H9 (cell line): ENCODE measurements at regions not wholly inside any gene's neighbourhood (a gene's known extent, or its start where the extent isn't known, plus 50 kb on each side); places are given as distances from the start of the nearest gene placed in this dataset.

ENCODE experiments used
- DNase-seq: peaks from one replicate; pipeline ENCODE4 v3.0.0-alpha.2; 2017
- H2AFZ ChIP-seq: one replicate; pipeline ENCODE4 v1.6.1; 2013; ENCODE audit warnings: mild to moderate bottlenecking, low read length, control low read depth, moderate library complexity
- H2AK5ac ChIP-seq: 2 replicates; pipeline ENCODE4 v1.6.1; 2013; ENCODE audit warnings: low read length, control low read depth, mixed read lengths; ENCODE audit not compliant: insufficient read length
- H2BK120ac ChIP-seq: one replicate; pipeline ENCODE4 v1.6.1; 2013; ENCODE audit warnings: low read depth, mild to moderate bottlenecking, low read length, control low read depth, inconsistent platforms; ENCODE audit not compliant: poor library complexity, severe bottlenecking
- H2BK12ac ChIP-seq: 2 replicates; pipeline ENCODE4 v1.6.1; 2013; ENCODE audit warnings: low read length, control low read depth, mixed read lengths, low read depth; ENCODE audit not compliant: insufficient read length
- H2BK15ac ChIP-seq: 2 replicates; pipeline ENCODE4 v1.6.1; 2013; ENCODE audit warnings: low read depth, low read length, control low read depth
- H2BK20ac ChIP-seq: one replicate; pipeline ENCODE4 v1.6.1; 2013; ENCODE audit warnings: low read depth, mild to moderate bottlenecking, low read length, control low read depth, inconsistent platforms; ENCODE audit not compliant: poor library complexity, severe bottlenecking
- H2BK5ac ChIP-seq: 2 replicates; pipeline ENCODE4 v1.6.1; 2013; ENCODE audit warnings: low read length, control low read depth, mixed read lengths; ENCODE audit not compliant: insufficient read length
- H3K14ac ChIP-seq: 2 replicates; pipeline ENCODE4 v1.6.1; 2013; ENCODE audit warnings: low read length, control low read depth; ENCODE audit not compliant: insufficient read depth
- H3K18ac ChIP-seq: 2 replicates; pipeline ENCODE4 v1.6.1; 2013; ENCODE audit warnings: low read depth, mild to moderate bottlenecking, mixed read lengths, low read length, control low read depth; ENCODE audit not compliant: insufficient read length
- H3K23ac ChIP-seq: 2 replicates; pipeline ENCODE4 v1.6.1; 2013; ENCODE audit warnings: low read length, control low read depth, mixed read lengths, low read depth; ENCODE audit not compliant: insufficient read length
- H3K23me2 ChIP-seq: 2 replicates; pipeline ENCODE4 v1.6.1; 2013; ENCODE audit warnings: low read depth, mild to moderate bottlenecking, mixed read lengths, low read length, control low read depth; ENCODE audit not compliant: insufficient read length, poor library complexity, severe bottlenecking
- H3K27ac ChIP-seq: 2 replicates; pipeline ENCODE4 v1.5.1; 2013; ENCODE audit warnings: low read length, control low read depth, mixed read lengths, low read depth; ENCODE audit not compliant: insufficient read length
- H3K27me3 ChIP-seq: 2 replicates; pipeline ENCODE4 v1.6.1; 2013; ENCODE audit warnings: low read length, control low read depth, inconsistent platforms; ENCODE audit not compliant: insufficient read depth
- H3K4ac ChIP-seq: 2 replicates; pipeline ENCODE4 v1.6.1; 2013; ENCODE audit warnings: low read depth, mild to moderate bottlenecking, control low read depth, inconsistent platforms, low read length, moderate library complexity
- H3K4me1 ChIP-seq: 2 replicates; pipeline ENCODE4 v1.6.1; 2013; ENCODE audit warnings: low read length, control low read depth, inconsistent platforms; ENCODE audit not compliant: insufficient read depth
- H3K4me2 ChIP-seq: 2 replicates; pipeline ENCODE4 v1.6.1; 2013; ENCODE audit warnings: low read length, control low read depth, mixed read lengths; ENCODE audit not compliant: insufficient read length, insufficient read depth
- H3K56ac ChIP-seq: 2 replicates; pipeline ENCODE4 v1.6.1; 2013; ENCODE audit warnings: low read depth, mild to moderate bottlenecking, mixed read lengths, low read length, control low read depth; ENCODE audit not compliant: insufficient read length
- H3K79me1 ChIP-seq: 2 replicates; pipeline ENCODE4 v1.6.1; 2013; ENCODE audit warnings: low read depth, mild to moderate bottlenecking, moderate library complexity, low read length, control low read depth, inconsistent platforms; ENCODE audit not compliant: insufficient read depth, poor library complexity, severe bottlenecking
- H3K79me2 ChIP-seq: 2 replicates; pipeline ENCODE4 v1.6.1; 2013; ENCODE audit warnings: low read length, control low read depth, inconsistent platforms; ENCODE audit not compliant: insufficient read depth
- H3K9ac ChIP-seq: 2 replicates; pipeline ENCODE4 v1.6.1; 2013; ENCODE audit warnings: low read length, control low read depth, mixed read lengths; ENCODE audit not compliant: insufficient read length; ENCODE audit errors: extremely low read depth
- H3K9me3 ChIP-seq: one replicate; pipeline ENCODE4 v1.6.1; 2013; ENCODE audit warnings: low read depth, low read length, inconsistent platforms; ENCODE audit not compliant: control insufficient read depth
- H3T11ph ChIP-seq: one replicate; pipeline ENCODE4 v1.6.1; 2013; ENCODE audit warnings: mild to moderate bottlenecking, low read length, control low read depth, inconsistent platforms
- H4K20me1 ChIP-seq: one replicate; pipeline ENCODE4 v1.6.1; 2013; ENCODE audit not compliant: control insufficient read depth, insufficient read length, insufficient read depth
- H4K5ac ChIP-seq: 2 replicates; pipeline ENCODE4 v1.6.1; 2013; ENCODE audit warnings: low read depth, mild to moderate bottlenecking, mixed read lengths, low read length, control low read depth; ENCODE audit not compliant: insufficient read length
- H4K8ac ChIP-seq: replicated peaks from 2 replicates; pipeline ENCODE4 v1.6.1; 2013; ENCODE audit warnings: low read length, control low read depth, mixed read lengths, low read depth; ENCODE audit not compliant: insufficient read length
- H4K91ac ChIP-seq: 2 replicates; pipeline ENCODE4 v1.6.1; 2013; ENCODE audit warnings: low read depth, mild to moderate bottlenecking, moderate library complexity, mixed read lengths, low read length, control low read depth; ENCODE audit not compliant: insufficient read length
- H3K27ac Mint-ChIP-seq, 3 experiments: 2 replicates in 2 of 3; 3 replicates in 1 of 3; pipeline ENCODE4 v1.8.0; 2020 to 2021; ENCODE audit warnings: mixed read lengths in 3 of 3, mild to moderate bottlenecking in 1 of 3, moderate library complexity in 1 of 3
- H3K27me3 Mint-ChIP-seq: 2 replicates; pipeline ENCODE4 v1.8.0; 2021; ENCODE audit warnings: low read depth, mild to moderate bottlenecking, moderate library complexity, mixed read lengths
- H3K36me3 Mint-ChIP-seq, 3 experiments: 2 replicates in 2 of 3; 3 replicates in 1 of 3; pipeline ENCODE4 v1.8.0; 2020 to 2021; ENCODE audit warnings: low read depth in 3 of 3, mixed read lengths in 3 of 3; ENCODE audit not compliant: insufficient read depth in 1 of 3
- H3K4me1 Mint-ChIP-seq, 2 experiments: 2 replicates each; pipeline ENCODE4 v1.8.0; 2020; ENCODE audit warnings: mixed read lengths in 2 of 2
- H3K4me3 Mint-ChIP-seq, 2 experiments: 2 replicates in 1 of 2; 3 replicates in 1 of 2; pipeline ENCODE4 v1.8.0; 2020 to 2021; ENCODE audit warnings: mild to moderate bottlenecking in 2 of 2, mixed read lengths in 2 of 2, moderate library complexity in 1 of 2
- H3K9me3 Mint-ChIP-seq, 2 experiments: 2 replicates in 1 of 2; 3 replicates in 1 of 2; pipeline ENCODE4 v1.8.0; 2020; ENCODE audit warnings: mild to moderate bottlenecking in 2 of 2, mixed read lengths in 2 of 2, moderate library complexity in 1 of 2
- CTCF ChIP-seq: fragments of 200-600 bp; sonication (generic); conservative IDR thresholded peaks from 3 replicates; pipeline ENCODE4 v1.8.0; 2021; ENCODE audit warnings: antibody characterized with exemption, mild to moderate bottlenecking
- WGBS: extraction: QIAGEN DNeasy Blood & Tissue Kit; methylation state at CpG from one replicate; pipeline ENCODE4 v1.1.7; 2013; ENCODE audit warnings: missing lambda C conversion rate, low lambda C conversion rate, mixed read lengths; ENCODE audit not compliant: insufficient read length; ENCODE audit errors: extremely low coverage; 5-methylcytosine and 5-hydroxymethylcytosine counted together

GRCh38 chr3:1499694-1500093 lies 406.9 kb downstream of the CNTN6 start:
- H3K9me3 Mint-ChIP-seq = no peaks in the 10 kb centered on the region

More at GRCh38 chr3:1499694-1500093, 406.9 kb downstream of the CNTN6 start:
- no peak overlapping the region for H2BK15ac ChIP-seq
- no peak overlapping the region for H3K23ac ChIP-seq
- no peak for TF ChIP-seq CTCF
- no peak overlapping the region for H3K14ac ChIP-seq
- no peak overlapping the region for H2BK20ac ChIP-seq
- no peaks in the 10 kb centered on the region for H3K27me3 ChIP-seq
- H3K4me2 ChIP-seq = no peak overlapping the region
- no peak overlapping the region for H4K8ac ChIP-seq
- H3K23me2 ChIP-seq = no peaks in the 10 kb centered on the region
- H3K56ac ChIP-seq = no peak overlapping the region
- H3K4me1 ChIP-seq = no peaks in the 10 kb centered on the region; the same call in 1 of the 2 replicates
- WGBS = no CpG with 5 or more reads among the region's 4 CpGs
- peaks cover 31 to 39% of the 10 kb centered on the region in 2 experiments for H3K4me1 Mint-ChIP-seq
- no peaks in the 10 kb centered on the region for H3K79me2 ChIP-seq
- no peaks in the 10 kb centered on the region for H3K9me3 ChIP-seq
- no peak overlapping the region; a peak in 1 of 7 replicates for H3K27ac Mint-ChIP-seq
- no peak overlapping the region for H4K91ac ChIP-seq
- no peak overlapping the region for H2AK5ac ChIP-seq
- H3K9ac ChIP-seq = no peak overlapping the region
- no peaks in the 10 kb centered on the region for H3K36me3 Mint-ChIP-seq
- DNase-seq = no peak
- no peaks in the 10 kb centered on the region for H3K27me3 Mint-ChIP-seq
- H4K5ac ChIP-seq = no peak overlapping the region
- H3K27ac ChIP-seq = no peak overlapping the region
- no peak overlapping the region for H2BK120ac ChIP-seq
- no peak overlapping the region for H3K4me3 Mint-ChIP-seq
- H3T11ph ChIP-seq = no peak overlapping the region
- H2AFZ ChIP-seq = no peak overlapping the region
- no peak overlapping the region for H2BK12ac ChIP-seq
- H2BK5ac ChIP-seq = no peak overlapping the region
- no peaks in the 10 kb centered on the region for H3K79me1 ChIP-seq
- H3K18ac ChIP-seq = no peak overlapping the region
- no peaks in the 10 kb centered on the region for H4K20me1 ChIP-seq
- no peak overlapping the region for H3K4ac ChIP-seq
